PC-9 (cell line): ENCODE measurements at regions not wholly inside any gene's neighbourhood (a gene's known extent, or its start where the extent isn't known, plus 50 kb on each side); places are given as distances from the start of the nearest gene placed in this dataset.

Experiments used
- EZH2 ChIP-seq: fragments of 200-600 bp; sonication (generic); IDR thresholded peaks from 2 replicates; pipeline ENCODE4 v1.8.0; 2017; ENCODE audit warnings: antibody characterized with exemption, low read depth
- TF ChIP-seq, protein P1 (sequence below): fragments of 200-600 bp; sonication (generic); conservative IDR thresholded peaks from 2 replicates; pipeline ENCODE4 v1.6.1; 2017; ENCODE audit warnings: mixed run types, antibody characterized with exemption, mild to moderate bottlenecking, moderate library complexity

DNA sequence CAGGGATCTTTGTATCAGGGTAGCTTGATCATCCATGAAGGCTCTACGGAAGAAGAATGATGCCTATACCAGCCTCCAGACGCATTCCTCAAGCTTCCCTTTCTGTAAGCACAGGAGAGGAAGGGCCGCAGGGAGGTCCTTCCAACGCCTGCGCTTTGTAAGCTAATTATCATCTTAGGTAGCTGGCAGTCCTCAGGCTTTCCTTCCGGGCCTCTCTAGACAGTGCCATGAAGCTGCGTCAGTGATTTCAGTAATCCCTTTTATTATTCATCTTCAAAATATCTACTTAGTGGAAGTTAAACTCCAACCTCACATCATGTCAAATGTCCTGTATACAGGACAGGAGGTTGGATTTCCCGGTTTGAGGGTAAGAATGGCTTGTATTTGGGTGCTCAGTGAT is 92.3 kb downstream of the ETAA1 start:
- TF ChIP-seq EZH2, result no peak
- TF ChIP-seq, protein P1, sequence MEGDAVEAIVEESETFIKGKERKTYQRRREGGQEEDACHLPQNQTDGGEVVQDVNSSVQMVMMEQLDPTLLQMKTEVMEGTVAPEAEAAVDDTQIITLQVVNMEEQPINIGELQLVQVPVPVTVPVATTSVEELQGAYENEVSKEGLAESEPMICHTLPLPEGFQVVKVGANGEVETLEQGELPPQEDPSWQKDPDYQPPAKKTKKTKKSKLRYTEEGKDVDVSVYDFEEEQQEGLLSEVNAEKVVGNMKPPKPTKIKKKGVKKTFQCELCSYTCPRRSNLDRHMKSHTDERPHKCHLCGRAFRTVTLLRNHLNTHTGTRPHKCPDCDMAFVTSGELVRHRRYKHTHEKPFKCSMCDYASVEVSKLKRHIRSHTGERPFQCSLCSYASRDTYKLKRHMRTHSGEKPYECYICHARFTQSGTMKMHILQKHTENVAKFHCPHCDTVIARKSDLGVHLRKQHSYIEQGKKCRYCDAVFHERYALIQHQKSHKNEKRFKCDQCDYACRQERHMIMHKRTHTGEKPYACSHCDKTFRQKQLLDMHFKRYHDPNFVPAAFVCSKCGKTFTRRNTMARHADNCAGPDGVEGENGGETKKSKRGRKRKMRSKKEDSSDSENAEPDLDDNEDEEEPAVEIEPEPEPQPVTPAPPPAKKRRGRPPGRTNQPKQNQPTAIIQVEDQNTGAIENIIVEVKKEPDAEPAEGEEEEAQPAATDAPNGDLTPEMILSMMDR, result no peak
